Activated CD4-positive, alpha-beta T cell treated with anti-CD3 and anti-CD28 coated beads for 36 hours (primary cell): ENCODE measurements at regions not wholly inside any gene's neighbourhood (a gene's known extent, or its start where the extent isn't known, plus 50 kb on each side); places are given as distances from the start of the nearest gene placed in this dataset.

ENCODE experiments used
- ATAC-seq: fragments of 200-7000 bp; cut with Tn5 transposase; one replicate; pipeline ENCODE4 v1.10.0; 2021; ENCODE audit warnings: mild to moderate bottlenecking, moderate library complexity
- CTCF ChIA-PET: fragments of 350-600 bp; sonication (Branson Sonifier 250); formaldehyde crosslinking; loops from one replicate; lab custom pipeline; 2021; ENCODE audit warnings: antibody characterized with exemption; lab: Charles Lee
- POLR2A ChIA-PET: fragments of 350-600 bp; sonication (Branson Sonifier 250); formaldehyde crosslinking; loops from one replicate; lab custom pipeline; 2021; ENCODE audit warnings: antibody characterized with exemption, inconsistent platforms; lab: Charles Lee
- DNase-seq: peaks from one replicate; pipeline ENCODE4 v3.0.0-alpha.2; 2020
- H3K27ac Mint-ChIP-seq: one replicate; pipeline ENCODE4 v1.8.0; 2021; ENCODE audit warnings: mixed read lengths
- H3K27me3 Mint-ChIP-seq: one replicate; pipeline ENCODE4 v1.8.0; 2021; ENCODE audit warnings: mixed read lengths
- H3K36me3 Mint-ChIP-seq: one replicate; pipeline ENCODE4 v1.8.0; 2021; ENCODE audit warnings: low read depth, mixed read lengths
- H3K4me1 Mint-ChIP-seq: one replicate; pipeline ENCODE4 v1.8.0; 2021; ENCODE audit warnings: mixed read lengths
- H3K4me3 Mint-ChIP-seq: one replicate; pipeline ENCODE4 v1.8.0; 2021; ENCODE audit warnings: mild to moderate bottlenecking, moderate library complexity, mixed read lengths
- H3K9me3 Mint-ChIP-seq: one replicate; pipeline ENCODE4 v1.8.0; 2021; ENCODE audit warnings: low read depth, mixed read lengths
- intact Hi-C, 2 experiments: fragments of 100-400 bp; cut with DNase I in 1 of 2; cut with micrococcal nuclease in 1 of 2; formaldehyde crosslinking; loops; one replicate each; pipeline versions ENCODE4 v1.14.2 to v1.15.1; 2022 to 2024; cut with DNase I, micrococcal nuclease

DNA sequence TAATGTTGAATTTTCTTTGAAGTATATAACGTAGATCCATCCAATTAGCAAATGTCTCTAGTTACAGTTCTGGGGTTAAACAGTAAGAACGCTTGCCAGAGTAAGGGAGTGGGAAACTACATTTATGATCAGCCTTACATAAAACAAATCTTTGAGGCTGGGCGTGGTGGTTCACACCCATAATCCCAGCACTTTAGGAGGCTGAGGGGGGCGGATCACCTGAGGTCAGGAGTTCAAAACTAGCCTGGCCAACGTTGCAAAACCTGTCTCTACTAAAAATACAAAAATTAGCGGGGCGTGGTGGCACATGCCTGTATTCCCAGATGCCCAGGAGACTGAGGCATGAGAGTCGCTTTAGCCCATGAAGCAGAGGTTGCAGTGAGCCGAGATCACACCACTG lies 50.1 kb upstream of the GATM start:
- H3K27me3 Mint-ChIP-seq: peaks cover 7% of the 10 kb centered on the region
- ATAC-seq: no peak
- no peak for DNase-seq
- H3K9me3 Mint-ChIP-seq: no peaks in the 10 kb centered on the region
- no peak overlapping the region for H3K4me3 Mint-ChIP-seq
- no peak overlapping the region for H3K27ac Mint-ChIP-seq
- no peaks in the 10 kb centered on the region for H3K36me3 Mint-ChIP-seq
- intact Hi-C loops: no loop called here
- ChIA-PET CTCF (interaction anchor here (1.3 to 3.3 kb wide), 8 partner anchors 11 to 178 kb away, joined by 3 to 93 read pairs (median 6); a partner anchor contains a TSS), POLR2A (no interaction called here)
- peaks cover 2% of the 10 kb centered on the region for H3K4me1 Mint-ChIP-seq
